ENCODE measurements at regions not wholly inside any gene's neighbourhood (a gene's known extent, or its start where the extent isn't known, plus 50 kb on each side); places are given as distances from the start of the nearest gene placed in this dataset.

DNA sequence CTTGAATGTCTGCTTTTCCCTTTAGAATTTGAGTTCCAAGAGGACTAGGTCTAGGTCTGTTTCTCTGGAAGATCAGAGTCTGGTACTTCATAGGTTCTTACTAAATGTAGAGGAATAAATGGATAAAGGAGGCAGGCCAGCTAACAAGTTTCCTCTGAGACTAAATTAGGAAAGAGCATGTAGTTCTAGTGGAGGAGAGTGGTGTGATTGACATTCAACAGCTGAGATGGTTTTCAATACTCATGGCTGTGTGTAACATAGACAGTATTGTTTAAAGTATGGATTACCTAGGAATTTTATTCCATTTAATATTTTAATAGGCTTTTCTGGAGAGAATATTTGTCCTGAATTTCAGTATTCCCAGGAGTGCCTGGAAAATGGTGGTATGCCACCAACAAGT is 364.7 kb downstream of the METTL15 start:
- POLR2A ChIA-PET: no interaction called here
- Histone ChIP-seq H3K27ac (ENCODE audit: low read length) (no peak overlapping the region), H3K4me1 (ENCODE audit: control insufficient read depth, insufficient read depth, low read length) (no peaks in the 10 kb centered on the region), H3K36me3 (ENCODE audit: control insufficient read depth, insufficient read depth, low read length) (no peaks in the 10 kb centered on the region), H3K4me3 (ENCODE audit: low read depth in 2 of 2, low read length in 2 of 2) (no peak overlapping the region), H3K9me3 (ENCODE audit: control insufficient read depth, insufficient read depth, low read depth, low read length) (no peaks in the 10 kb centered on the region), H3K27me3 (ENCODE audit: control insufficient read depth, insufficient read depth, low read length) (no peaks in the 10 kb centered on the region)
- DNase-seq (ENCODE audit: low read depth, low spot score): no peak
- CTCF ChIA-PET: no interaction called here
- ATAC-seq: no peak
- no TSS peak for BruUV-seq (replicated peaks)
- in situ Hi-C loops (cut with HindIII; ENCODE audit: low pct_unique_long_range_greater_than_20kb, low sequenced_read_pairs): no loop called here
- TF ChIP-seq SIN3A (IDR thresholded peaks at IDR 0.05; ENCODE audit: borderline replicate concordance, insufficient read depth, low read depth, low read length) (no peak), TCF7L2 (IDR thresholded peaks at IDR 0.05; ENCODE audit: low read depth, low read length) (no peak), POLR2AphosphoS5 (IDR thresholded peaks at IDR 0.05; ENCODE audit: low read depth, low read length) (no peak)
- TF ChIP-seq, protein P1, sequence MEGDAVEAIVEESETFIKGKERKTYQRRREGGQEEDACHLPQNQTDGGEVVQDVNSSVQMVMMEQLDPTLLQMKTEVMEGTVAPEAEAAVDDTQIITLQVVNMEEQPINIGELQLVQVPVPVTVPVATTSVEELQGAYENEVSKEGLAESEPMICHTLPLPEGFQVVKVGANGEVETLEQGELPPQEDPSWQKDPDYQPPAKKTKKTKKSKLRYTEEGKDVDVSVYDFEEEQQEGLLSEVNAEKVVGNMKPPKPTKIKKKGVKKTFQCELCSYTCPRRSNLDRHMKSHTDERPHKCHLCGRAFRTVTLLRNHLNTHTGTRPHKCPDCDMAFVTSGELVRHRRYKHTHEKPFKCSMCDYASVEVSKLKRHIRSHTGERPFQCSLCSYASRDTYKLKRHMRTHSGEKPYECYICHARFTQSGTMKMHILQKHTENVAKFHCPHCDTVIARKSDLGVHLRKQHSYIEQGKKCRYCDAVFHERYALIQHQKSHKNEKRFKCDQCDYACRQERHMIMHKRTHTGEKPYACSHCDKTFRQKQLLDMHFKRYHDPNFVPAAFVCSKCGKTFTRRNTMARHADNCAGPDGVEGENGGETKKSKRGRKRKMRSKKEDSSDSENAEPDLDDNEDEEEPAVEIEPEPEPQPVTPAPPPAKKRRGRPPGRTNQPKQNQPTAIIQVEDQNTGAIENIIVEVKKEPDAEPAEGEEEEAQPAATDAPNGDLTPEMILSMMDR (IDR thresholded peaks at IDR 0.05): no peak
- TF ChIP-seq, protein P2, sequence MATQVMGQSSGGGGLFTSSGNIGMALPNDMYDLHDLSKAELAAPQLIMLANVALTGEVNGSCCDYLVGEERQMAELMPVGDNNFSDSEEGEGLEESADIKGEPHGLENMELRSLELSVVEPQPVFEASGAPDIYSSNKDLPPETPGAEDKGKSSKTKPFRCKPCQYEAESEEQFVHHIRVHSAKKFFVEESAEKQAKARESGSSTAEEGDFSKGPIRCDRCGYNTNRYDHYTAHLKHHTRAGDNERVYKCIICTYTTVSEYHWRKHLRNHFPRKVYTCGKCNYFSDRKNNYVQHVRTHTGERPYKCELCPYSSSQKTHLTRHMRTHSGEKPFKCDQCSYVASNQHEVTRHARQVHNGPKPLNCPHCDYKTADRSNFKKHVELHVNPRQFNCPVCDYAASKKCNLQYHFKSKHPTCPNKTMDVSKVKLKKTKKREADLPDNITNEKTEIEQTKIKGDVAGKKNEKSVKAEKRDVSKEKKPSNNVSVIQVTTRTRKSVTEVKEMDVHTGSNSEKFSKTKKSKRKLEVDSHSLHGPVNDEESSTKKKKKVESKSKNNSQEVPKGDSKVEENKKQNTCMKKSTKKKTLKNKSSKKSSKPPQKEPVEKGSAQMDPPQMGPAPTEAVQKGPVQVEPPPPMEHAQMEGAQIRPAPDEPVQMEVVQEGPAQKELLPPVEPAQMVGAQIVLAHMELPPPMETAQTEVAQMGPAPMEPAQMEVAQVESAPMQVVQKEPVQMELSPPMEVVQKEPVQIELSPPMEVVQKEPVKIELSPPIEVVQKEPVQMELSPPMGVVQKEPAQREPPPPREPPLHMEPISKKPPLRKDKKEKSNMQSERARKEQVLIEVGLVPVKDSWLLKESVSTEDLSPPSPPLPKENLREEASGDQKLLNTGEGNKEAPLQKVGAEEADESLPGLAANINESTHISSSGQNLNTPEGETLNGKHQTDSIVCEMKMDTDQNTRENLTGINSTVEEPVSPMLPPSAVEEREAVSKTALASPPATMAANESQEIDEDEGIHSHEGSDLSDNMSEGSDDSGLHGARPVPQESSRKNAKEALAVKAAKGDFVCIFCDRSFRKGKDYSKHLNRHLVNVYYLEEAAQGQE (IDR thresholded peaks at IDR 0.05; ENCODE audit: insufficient read depth in 1 of 2, low read depth in 2 of 2, low read length in 1 of 2): no peak
- intact Hi-C loops (cut with micrococcal nuclease; ENCODE audit: unreplicated experiment): no loop called here

DNA sequence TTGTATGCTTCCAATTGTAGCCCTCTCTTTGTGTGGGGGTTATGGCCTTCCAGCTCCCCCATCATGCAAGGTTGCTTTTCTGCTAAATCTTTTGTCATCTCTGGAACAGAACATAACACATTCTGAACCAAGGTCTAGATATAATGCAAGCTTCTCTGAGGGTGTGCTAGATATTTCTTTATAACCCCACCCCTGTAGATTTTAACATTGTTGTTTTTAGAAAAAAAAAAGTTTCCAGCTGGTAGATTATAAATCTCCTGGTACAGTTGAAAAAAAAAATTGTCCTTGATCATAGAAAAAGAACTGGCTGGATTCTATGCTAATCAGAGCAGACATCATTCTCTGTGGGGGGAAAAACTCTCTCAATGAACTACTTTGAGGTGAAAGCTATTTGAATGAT is 363.3 kb downstream of the METTL15 start:
- DNase-seq (ENCODE audit: low read depth, low spot score) (no peak), ATAC-seq (no peak)
- H3K4me1 ChIP-seq (ENCODE audit: control insufficient read depth, insufficient read depth, low read length): no peaks in the 10 kb centered on the region
- H3K27me3 ChIP-seq (ENCODE audit: control insufficient read depth, insufficient read depth, low read length): no peaks in the 10 kb centered on the region
- intact Hi-C loops (cut with micrococcal nuclease; ENCODE audit: unreplicated experiment): no loop called here
- no peaks in the 10 kb centered on the region for H3K36me3 ChIP-seq (ENCODE audit: control insufficient read depth, insufficient read depth, low read length)
- TF ChIP-seq, protein P1 (IDR thresholded peaks at IDR 0.05): no peak
- TF ChIP-seq TCF7L2 (IDR thresholded peaks at IDR 0.05; ENCODE audit: low read depth, low read length) (no peak), SIN3A (IDR thresholded peaks at IDR 0.05; ENCODE audit: borderline replicate concordance, insufficient read depth, low read depth, low read length) (no peak), POLR2AphosphoS5 (IDR thresholded peaks at IDR 0.05; ENCODE audit: low read depth, low read length) (no peak)
- TF ChIP-seq, protein P2 (IDR thresholded peaks at IDR 0.05; ENCODE audit: insufficient read depth in 1 of 2, low read depth in 2 of 2, low read length in 1 of 2): no peak
- no peak overlapping the region for H3K27ac ChIP-seq (ENCODE audit: low read length)
- no peak overlapping the region for H3K4me3 ChIP-seq (ENCODE audit: low read depth in 2 of 2, low read length in 2 of 2)
- no TSS peak for BruUV-seq (replicated peaks)
- POLR2A ChIA-PET: no interaction called here
- CTCF ChIA-PET: no interaction called here
- no peaks in the 10 kb centered on the region for H3K9me3 ChIP-seq (ENCODE audit: control insufficient read depth, insufficient read depth, low read depth, low read length)
- in situ Hi-C loops (cut with HindIII; ENCODE audit: low pct_unique_long_range_greater_than_20kb, low sequenced_read_pairs): no loop called here
